ENCODE measurements at regions not wholly inside any gene's neighbourhood (a gene's known extent, or its start where the extent isn't known, plus 50 kb on each side); places are given as distances from the start of the nearest gene placed in this dataset.

DNA sequence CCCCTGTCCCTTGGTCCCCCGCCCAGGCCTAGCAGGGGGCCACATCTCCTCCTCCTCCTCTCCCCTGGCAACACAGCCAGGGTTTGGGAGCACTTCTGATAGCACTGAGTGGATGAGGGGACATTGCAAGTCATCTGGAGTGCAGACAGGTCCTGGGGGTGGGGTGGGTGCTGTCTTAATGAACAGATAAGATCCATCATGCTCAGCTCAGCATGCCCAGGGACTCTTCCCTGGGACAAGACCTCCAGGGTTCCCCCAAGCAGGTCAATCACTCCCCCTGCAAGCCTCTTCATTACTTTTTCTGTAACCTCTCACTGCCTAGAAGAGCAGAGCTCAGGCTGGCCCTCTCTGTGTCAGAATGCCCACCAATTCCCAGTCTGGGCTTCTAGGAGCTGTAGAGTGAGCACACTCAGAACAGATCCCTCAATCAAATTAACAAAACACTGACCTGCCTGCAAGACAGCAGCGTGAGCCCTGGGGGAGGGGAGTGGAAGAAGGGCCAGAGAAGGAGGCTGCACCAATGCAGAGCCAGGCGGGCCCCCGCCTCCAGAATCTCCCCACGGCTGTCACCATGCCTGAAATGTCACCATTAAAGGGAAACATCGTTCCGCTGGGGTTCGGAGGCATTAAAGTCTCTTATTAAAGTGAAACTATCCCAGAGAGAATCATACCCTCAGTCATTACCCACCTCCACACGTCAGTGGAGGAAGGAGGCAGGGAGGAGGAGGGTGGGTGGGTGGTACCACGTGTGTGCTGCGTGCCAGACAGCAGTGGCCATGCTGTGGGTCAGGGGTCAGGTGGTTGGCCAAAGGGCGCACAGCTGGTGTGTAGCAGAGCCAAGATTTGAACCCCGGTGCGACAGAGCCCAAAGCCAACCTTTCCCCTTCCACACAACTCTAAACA lies 114.7 kb upstream of the LINGO1 start:
- TF ChIP-seq ZIC2 (tag by site-specific recombination; IDR thresholded peaks at IDR 0.05) (peak; percentile 59), ZFHX2 (tag by site-specific recombination; conservative IDR thresholded peaks at IDR 0.05) (peak; percentile 75), GLIS1 (tag by site-specific recombination; IDR thresholded peaks at IDR 0.05) (peak; percentile 74), ZBTB1 (tag by site-specific recombination; IDR thresholded peaks at IDR 0.05) (no peak)
- TF ChIP-seq, protein P1, sequence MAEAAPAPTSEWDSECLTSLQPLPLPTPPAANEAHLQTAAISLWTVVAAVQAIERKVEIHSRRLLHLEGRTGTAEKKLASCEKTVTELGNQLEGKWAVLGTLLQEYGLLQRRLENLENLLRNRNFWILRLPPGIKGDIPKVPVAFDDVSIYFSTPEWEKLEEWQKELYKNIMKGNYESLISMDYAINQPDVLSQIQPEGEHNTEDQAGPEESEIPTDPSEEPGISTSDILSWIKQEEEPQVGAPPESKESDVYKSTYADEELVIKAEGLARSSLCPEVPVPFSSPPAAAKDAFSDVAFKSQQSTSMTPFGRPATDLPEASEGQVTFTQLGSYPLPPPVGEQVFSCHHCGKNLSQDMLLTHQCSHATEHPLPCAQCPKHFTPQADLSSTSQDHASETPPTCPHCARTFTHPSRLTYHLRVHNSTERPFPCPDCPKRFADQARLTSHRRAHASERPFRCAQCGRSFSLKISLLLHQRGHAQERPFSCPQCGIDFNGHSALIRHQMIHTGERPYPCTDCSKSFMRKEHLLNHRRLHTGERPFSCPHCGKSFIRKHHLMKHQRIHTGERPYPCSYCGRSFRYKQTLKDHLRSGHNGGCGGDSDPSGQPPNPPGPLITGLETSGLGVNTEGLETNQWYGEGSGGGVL (tag by site-specific recombination; IDR thresholded peaks at IDR 0.05) = no peak
- TF ChIP-seq, protein P2, sequence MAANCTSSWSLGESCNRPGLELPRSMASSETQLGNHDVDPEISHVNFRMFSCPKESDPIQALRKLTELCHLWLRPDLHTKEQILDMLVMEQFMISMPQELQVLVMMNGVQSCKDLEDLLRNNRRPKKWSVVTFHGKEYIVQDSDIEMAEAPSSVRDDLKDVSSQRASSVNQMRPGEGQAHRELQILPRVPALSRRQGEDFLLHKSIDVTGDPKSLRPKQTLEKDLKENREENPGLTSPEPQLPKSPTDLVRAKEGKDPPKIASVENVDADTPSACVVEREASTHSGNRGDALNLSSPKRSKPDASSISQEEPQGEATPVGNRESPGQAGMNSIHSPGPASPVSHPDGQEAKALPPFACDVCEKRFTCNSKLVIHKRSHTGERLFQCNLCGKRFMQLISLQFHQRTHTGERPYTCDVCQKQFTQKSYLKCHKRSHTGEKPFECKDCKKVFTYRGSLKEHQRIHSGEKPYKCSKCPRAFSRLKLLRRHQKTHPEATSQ (tag by site-specific recombination; IDR thresholded peaks at IDR 0.05) = no peak
- ChIA-PET CTCF (no interaction called here), POLR2A (no interaction called here)
- Histone ChIP-seq H3K4me1 (ENCODE audit: control insufficient read depth, insufficient read depth, low read length) (no peaks in the 10 kb centered on the region), H3K4me3 (ENCODE audit: low read depth, low read length) (no peak overlapping the region), H3K9me3 (ENCODE audit: control insufficient read depth, insufficient read depth, low read depth, low read length) (no peaks in the 10 kb centered on the region), H3K27ac (ENCODE audit: extremely low read depth, low read depth, low read length) (no peak overlapping the region), H3K36me3 (ENCODE audit: control insufficient read depth in 2 of 2, insufficient read depth in 1 of 2, low read length in 2 of 2) (no peaks in the 10 kb centered on the region)

DNA sequence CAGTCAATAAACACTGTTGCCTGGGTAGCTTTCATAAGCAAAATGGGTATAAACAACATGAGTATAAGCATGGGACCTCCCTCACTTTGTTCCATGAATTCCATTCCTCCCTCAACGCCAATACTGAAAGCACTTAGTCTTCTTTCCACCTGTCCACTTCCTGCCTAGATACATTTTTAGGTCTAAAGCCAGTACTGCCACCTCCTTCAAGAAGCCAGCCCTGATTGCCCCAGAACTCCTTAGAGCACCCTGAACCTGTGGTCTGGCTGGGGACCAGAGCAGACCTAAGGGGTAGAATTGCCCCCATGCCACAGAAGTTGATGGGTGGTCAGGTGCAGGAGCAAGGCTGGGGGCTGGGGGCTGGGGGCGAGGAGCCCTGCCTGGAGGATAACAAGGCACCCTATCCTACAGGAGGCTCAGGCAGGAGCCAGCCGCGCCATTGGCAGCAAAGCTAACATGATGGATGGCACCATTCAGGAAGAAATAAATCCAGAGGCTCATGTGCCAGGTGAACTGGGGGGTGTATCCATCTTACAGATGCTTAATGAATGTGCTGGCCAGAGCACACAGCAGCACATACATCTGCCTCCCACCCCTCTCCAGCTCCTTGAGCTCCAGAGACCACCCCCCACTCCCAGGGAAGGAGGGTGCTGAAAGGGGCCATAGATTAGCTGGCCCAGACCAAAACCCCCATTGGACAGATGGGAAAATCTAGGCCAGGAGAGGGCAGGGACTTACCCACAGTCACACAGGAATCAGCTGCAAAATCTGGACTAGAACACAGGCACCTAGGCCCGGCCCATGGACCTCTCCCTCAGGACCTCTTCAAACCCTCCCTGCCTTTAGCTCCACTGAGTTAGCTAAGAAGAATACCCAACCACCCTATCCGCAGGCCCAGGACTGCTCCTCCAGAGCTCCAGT lies 113.8 kb upstream of the LINGO1 start:
- no peak overlapping the region for H3K4me3 ChIP-seq (ENCODE audit: low read depth, low read length)
- H3K27ac ChIP-seq (ENCODE audit: extremely low read depth, low read depth, low read length) = no peak overlapping the region
- POLR2A ChIA-PET = no interaction called here
- H3K9me3 ChIP-seq (ENCODE audit: control insufficient read depth, insufficient read depth, low read depth, low read length) = no peaks in the 10 kb centered on the region
- CTCF ChIA-PET = no interaction called here
- H3K36me3 ChIP-seq (ENCODE audit: control insufficient read depth in 2 of 2, insufficient read depth in 1 of 2, low read length in 2 of 2) = no peaks in the 10 kb centered on the region
- H3K4me1 ChIP-seq (ENCODE audit: control insufficient read depth, insufficient read depth, low read length) = no peaks in the 10 kb centered on the region
- no peak for TF ChIP-seq ZNF561 (tag by site-specific recombination; IDR thresholded peaks at IDR 0.05; ENCODE audit: borderline replicate concordance)
- TF ChIP-seq ELK4 (IDR thresholded peaks at IDR 0.05; ENCODE audit: borderline replicate concordance, low read depth, low read length) = no peak
- no peak for TF ChIP-seq PBX3 (CRISPR knock-in tag; IDR thresholded peaks at IDR 0.05)

- Histone ChIP-seq H3K4me3 (ENCODE audit: low read depth, low read length) (no peak overlapping the region), H3K4me1 (ENCODE audit: control insufficient read depth, insufficient read depth, low read length) (no peaks in the 10 kb centered on the region), H3K9me3 (ENCODE audit: control insufficient read depth, insufficient read depth, low read depth, low read length) (no peaks in the 10 kb centered on the region), H3K36me3 (ENCODE audit: control insufficient read depth in 2 of 2, insufficient read depth in 1 of 2, low read length in 2 of 2) (no peaks in the 10 kb centered on the region), H3K27ac (ENCODE audit: extremely low read depth, low read depth, low read length) (no peak overlapping the region)
- CTCF ChIA-PET = interaction anchor here (0.7 to 1.6 kb wide), 2 partner anchors 40 to 78 kb away, joined by 5 read pairs; no protein-coding TSS in a partner anchor
- POLR2A ChIA-PET = interaction anchor here (0.7 kb wide), 1 partner anchor 92 kb away, joined by 3 read pairs; no protein-coding TSS in a partner anchor
- TF ChIP-seq BCL11A (tag by site-specific recombination; IDR thresholded peaks at IDR 0.05; ENCODE audit: low read depth) (no peak), ZFP41 (tag by site-specific recombination; IDR thresholded peaks at IDR 0.05; ENCODE audit: borderline replicate concordance) (no peak), ZSCAN30 (tag by site-specific recombination; IDR thresholded peaks at IDR 0.05) (no peak), ZEB2 (tag by site-specific recombination; IDR thresholded peaks at IDR 0.05) (no peak), YY1 (tag by site-specific recombination; IDR thresholded peaks at IDR 0.05) (no peak), ZNF707 (tag by site-specific recombination; IDR thresholded peaks at IDR 0.05) (no peak), ZNF239 (tag by site-specific recombination; IDR thresholded peaks at IDR 0.05) (no peak), ZNF324 (tag by site-specific recombination; IDR thresholded peaks at IDR 0.05) (no peak), ZNF157 (tag by site-specific recombination; IDR thresholded peaks at IDR 0.05) (no peak), ZBTB26 (tag by site-specific recombination; optimal IDR thresholded peaks at IDR 0.05) (no peak), ZNF670 (tag by site-specific recombination; IDR thresholded peaks at IDR 0.05; ENCODE audit: low read depth) (no peak), ZNF138 (tag by site-specific recombination; IDR thresholded peaks at IDR 0.05; ENCODE audit: borderline replicate concordance) (no peak), ZFHX2 (tag by site-specific recombination; conservative IDR thresholded peaks at IDR 0.05) (no peak)
Observed at GRCh38 chr15:77744398-77744797, 111.7 kb upstream of the LINGO1 start.

All from HEK293 (cell line).